OCI-LY7 (cell line): ENCODE measurements at regions not wholly inside any gene's neighbourhood (a gene's known extent, or its start where the extent isn't known, plus 50 kb on each side); places are given as distances from the start of the nearest gene placed in this dataset.

ENCODE experiments used
- BruUV-seq: library from RNA; stranded (reverse); fragments of 400-500 nt; replicated peaks from 2 replicates; lab custom pipeline; 2021; lab: Mats Ljungman, UMichigan
- CTCF ChIA-PET: fragments of 300-600 bp; sonication (Branson Sonifier 250); formaldehyde crosslinking; loops from one replicate; lab custom pipeline; 2022; ENCODE audit warnings: antibody characterized with exemption; ENCODE audit not compliant: unreplicated experiment; lab: Charles Lee
- POLR2A ChIA-PET: fragments of 300-600 bp; sonication (Branson Sonifier 250); formaldehyde crosslinking; loops from one replicate; lab custom pipeline; 2022; ENCODE audit warnings: antibody characterized with exemption; lab: Charles Lee
- DNase-seq: peaks from one replicate; pipeline ENCODE4 v3.0.0-alpha.2; 2015; ENCODE audit warnings: low spot score
- H2AFZ ChIP-seq: fragments of 200-600 bp; sonication (generic), shearing (Covaris generic); 2 replicates; pipeline ENCODE4 v1.6.1; 2014; ENCODE audit warnings: mild to moderate bottlenecking, antibody characterized with exemption, low read length, moderate library complexity
- H3K27ac ChIP-seq: fragments of 200-600 bp; sonication (generic); 2 replicates; pipeline ENCODE4 v1.5.1; 2014; ENCODE audit warnings: mixed run types, low read depth, mild to moderate bottlenecking, moderate library complexity, low read length, inconsistent platforms; ENCODE audit not compliant: poor library complexity, severe bottlenecking
- H3K36me3 ChIP-seq: fragments of 200-600 bp; sonication (generic); 2 replicates; pipeline ENCODE4 v1.6.1; 2014; ENCODE audit warnings: mild to moderate bottlenecking, antibody characterized with exemption, low read length, moderate library complexity, mixed read lengths; ENCODE audit not compliant: insufficient read depth
- H3K4me1 ChIP-seq: fragments of 200-600 bp; sonication (generic); 2 replicates; pipeline ENCODE4 v1.5.1; 2014; ENCODE audit warnings: mild to moderate bottlenecking, low read length; ENCODE audit not compliant: insufficient read depth, poor library complexity, severe bottlenecking
- H3K4me2 ChIP-seq: fragments of 200-600 bp; sonication (generic); 2 replicates; pipeline ENCODE4 v1.6.1; 2014; ENCODE audit warnings: mild to moderate bottlenecking, low read length
- H3K4me3 ChIP-seq: fragments of 200-600 bp; sonication (generic); 2 replicates; pipeline ENCODE4 v1.5.1; 2014; ENCODE audit warnings: mild to moderate bottlenecking, low read depth, low read length; ENCODE audit not compliant: poor library complexity, severe bottlenecking
- H3K79me2 ChIP-seq: fragments of 200-600 bp; sonication (generic); 2 replicates; pipeline ENCODE4 v1.6.1; 2016; ENCODE audit warnings: low read depth, mild to moderate bottlenecking, low read length, moderate library complexity, mixed read lengths; ENCODE audit not compliant: insufficient read depth
- H3K9me2 ChIP-seq: fragments of 200-600 bp; sonication (generic); 2 replicates; pipeline ENCODE4 v1.6.1; 2016; ENCODE audit warnings: mild to moderate bottlenecking, low read length, mixed read lengths; ENCODE audit not compliant: insufficient read depth
- H3K9me3 ChIP-seq: fragments of 200-600 bp; sonication (generic); 2 replicates; pipeline ENCODE4 v1.6.1; 2014; ENCODE audit warnings: mild to moderate bottlenecking, mixed run types, low read length, mixed read lengths
- H4K20me1 ChIP-seq: fragments of 200-600 bp; sonication (generic); 2 replicates; pipeline ENCODE4 v1.6.1; 2014; ENCODE audit warnings: mild to moderate bottlenecking, antibody characterized with exemption, low read length, moderate library complexity, mixed read lengths; ENCODE audit not compliant: insufficient read depth
- CTCF ChIP-seq: fragments of 200-600 bp; sonication (generic); conservative IDR thresholded peaks from 2 replicates; pipeline ENCODE4 v1.5.1; 2014; ENCODE audit warnings: mild to moderate bottlenecking, antibody characterized with exemption, low read length, moderate library complexity, mixed read lengths
- EZH2phosphoT487 ChIP-seq: fragments of 200-600 bp; sonication (generic); IDR thresholded peaks from 2 replicates; pipeline ENCODE4 v1.6.1; 2018; ENCODE audit warnings: low read depth, borderline replicate concordance, mild to moderate bottlenecking, mixed run types, antibody characterized with exemption, low read length, moderate library complexity, mixed read lengths
- intact Hi-C: fragments of 100-400 bp; cut with micrococcal nuclease; formaldehyde crosslinking; loops from one replicate; pipeline ENCODE4 v1.10.0; 2022; ENCODE audit not compliant: unreplicated experiment

DNA sequence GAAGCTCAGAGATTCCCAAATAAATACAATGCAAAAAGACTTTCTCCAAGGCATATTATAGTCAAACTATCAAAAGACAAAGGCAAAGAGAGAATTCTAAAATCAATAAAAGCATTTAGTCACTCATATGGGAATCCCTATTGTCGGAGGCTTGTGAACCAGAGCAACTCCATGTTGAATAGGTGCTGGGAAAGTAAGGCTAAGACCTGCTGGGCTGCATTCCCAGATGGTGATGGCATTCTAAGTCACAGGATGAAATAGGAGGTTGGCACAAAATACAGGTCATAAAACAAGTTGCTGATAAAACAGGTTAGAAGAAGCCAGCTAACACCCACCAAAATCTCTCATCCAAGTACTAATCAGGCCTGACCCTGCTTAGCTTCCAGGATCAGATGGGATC lies 84.5 kb downstream of the JRKL start:
- no peaks in the 10 kb centered on the region for H3K4me1 ChIP-seq
- ChIA-PET CTCF (no interaction called here), POLR2A (interaction anchor here (0.6 kb wide), 1 partner anchor 982 kb away, joined by 3 read pairs; no protein-coding TSS in a partner anchor)
- H3K36me3 ChIP-seq: no peaks in the 10 kb centered on the region
- no peak overlapping the region for H3K27ac ChIP-seq
- no peaks in the 10 kb centered on the region for H3K9me3 ChIP-seq
- no peaks in the 10 kb centered on the region for H3K79me2 ChIP-seq
- H3K4me3 ChIP-seq: no peak overlapping the region
- no peaks in the 10 kb centered on the region for H3K9me2 ChIP-seq
- no peak overlapping the region for H3K4me2 ChIP-seq
- H4K20me1 ChIP-seq: no peaks in the 10 kb centered on the region
- no peak for DNase-seq
- intact Hi-C loops: no loop called here
- H2AFZ ChIP-seq: no peak overlapping the region
- BruUV-seq: no TSS peak
- TF ChIP-seq CTCF (no peak), EZH2phosphoT487 (no peak)

DNA sequence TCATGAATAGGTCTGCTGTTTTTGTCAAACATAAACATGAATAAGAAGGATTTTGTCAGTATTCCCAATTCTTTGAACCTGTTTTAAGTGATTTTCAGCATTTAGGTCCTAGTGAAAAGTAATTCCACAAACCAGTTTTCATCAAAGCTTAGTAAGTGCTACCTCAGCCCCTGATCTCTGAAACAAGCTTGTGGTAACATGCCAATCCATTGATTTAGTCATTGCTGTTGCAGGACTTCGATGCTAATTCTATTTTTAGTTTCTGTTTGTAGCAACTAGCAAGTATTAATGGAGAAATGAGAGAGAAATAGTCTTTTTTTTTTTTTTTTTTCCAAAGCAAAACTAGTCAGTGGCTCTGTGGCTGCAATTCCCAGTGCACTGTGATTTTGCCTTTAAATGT lies 91.4 kb downstream of the JRKL start:
- DNase-seq: no peak
- H3K79me2 ChIP-seq: no peaks in the 10 kb centered on the region
- no peak overlapping the region for H3K4me2 ChIP-seq
- H3K4me3 ChIP-seq: no peak overlapping the region
- no peaks in the 10 kb centered on the region for H4K20me1 ChIP-seq
- H3K27ac ChIP-seq: no peak overlapping the region
- no peaks in the 10 kb centered on the region for H3K9me2 ChIP-seq
- intact Hi-C loops: no loop called here
- ChIA-PET POLR2A (interaction anchor here (0.7 to 0.9 kb wide), 3 partner anchors 9 to 829 kb away, joined by 3 to 4 read pairs (median 4); no protein-coding TSS in a partner anchor), CTCF (no interaction called here)
- H3K9me3 ChIP-seq: no peaks in the 10 kb centered on the region
- H3K36me3 ChIP-seq: no peaks in the 10 kb centered on the region
- no TSS peak for BruUV-seq
- H2AFZ ChIP-seq: no peak overlapping the region
- no peaks in the 10 kb centered on the region for H3K4me1 ChIP-seq
- no peak for TF ChIP-seq EZH2phosphoT487
- TF ChIP-seq CTCF: no peak

- no peak overlapping the region for H3K4me3 ChIP-seq
- CTCF ChIA-PET: no interaction called here
- H3K4me2 ChIP-seq: no peak overlapping the region
- BruUV-seq: no TSS peak
- TF ChIP-seq EZH2phosphoT487: no peak
- TF ChIP-seq CTCF: no peak
- no peaks in the 10 kb centered on the region for H4K20me1 ChIP-seq
- no peaks in the 10 kb centered on the region for H3K4me1 ChIP-seq
- no peak overlapping the region for H2AFZ ChIP-seq
- H3K9me2 ChIP-seq: no peaks in the 10 kb centered on the region
- DNase-seq: no peak
- no peaks in the 10 kb centered on the region for H3K79me2 ChIP-seq
- intact Hi-C loops: no loop called here
- POLR2A ChIA-PET: interaction anchor here (0.7 to 0.9 kb wide), 2 partner anchors 9 to 830 kb away, joined by 3 to 4 read pairs; no protein-coding TSS in a partner anchor
- no peak overlapping the region for H3K27ac ChIP-seq
- no peaks in the 10 kb centered on the region for H3K9me3 ChIP-seq
- H3K36me3 ChIP-seq: no peaks in the 10 kb centered on the region
These were observed 92.0 kb downstream of the JRKL start for GRCh38 chr11:96481771-96482170.
